ENCODE measurements at regions not wholly inside any gene's neighbourhood (a gene's known extent, or its start where the extent isn't known, plus 50 kb on each side); places are given as distances from the start of the nearest gene placed in this dataset.

DNA sequence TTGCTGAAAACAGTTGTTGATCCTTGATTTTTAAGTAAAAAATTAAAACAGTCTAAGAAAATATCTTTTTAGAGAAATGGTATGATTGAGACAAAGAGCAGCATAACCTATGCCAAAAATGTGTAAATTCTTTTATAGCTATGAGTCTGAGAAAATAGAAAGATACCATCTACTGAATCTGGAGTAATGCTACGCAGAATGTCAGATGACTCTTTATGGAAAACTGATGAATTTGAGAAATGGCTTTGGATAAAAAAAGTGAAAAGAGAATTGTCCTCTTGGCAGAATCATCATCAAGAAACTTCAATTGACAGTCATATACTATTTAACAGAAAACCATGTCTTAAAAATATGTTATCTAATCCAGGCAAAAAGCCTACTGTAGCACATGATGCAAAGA, 183.1 kb downstream of the FAT4 start:
- no peak for TF ChIP-seq ZNF274 (IDR thresholded peaks at IDR 0.05; ENCODE audit: low read depth, low read length)
- no peak for TF ChIP-seq SUZ12 (IDR thresholded peaks at IDR 0.05; ENCODE audit: extremely low read depth, insufficient read depth, insufficient read length)
- no peak for TF ChIP-seq YY1 (IDR thresholded peaks at IDR 0.05; ENCODE audit: insufficient read depth, insufficient read length)
